ENCODE measurements at regions not wholly inside any gene's neighbourhood (a gene's known extent, or its start where the extent isn't known, plus 50 kb on each side); places are given as distances from the start of the nearest gene placed in this dataset.
A peak's percentile ranks its signal among the peaks of the same experiment; 100 is the strongest.
"Not testable (repeated sequence)": the region's sequence is repeated elsewhere in the genome, so short reads cannot be mapped to it uniquely, and the experiment has no call there.

DNA sequence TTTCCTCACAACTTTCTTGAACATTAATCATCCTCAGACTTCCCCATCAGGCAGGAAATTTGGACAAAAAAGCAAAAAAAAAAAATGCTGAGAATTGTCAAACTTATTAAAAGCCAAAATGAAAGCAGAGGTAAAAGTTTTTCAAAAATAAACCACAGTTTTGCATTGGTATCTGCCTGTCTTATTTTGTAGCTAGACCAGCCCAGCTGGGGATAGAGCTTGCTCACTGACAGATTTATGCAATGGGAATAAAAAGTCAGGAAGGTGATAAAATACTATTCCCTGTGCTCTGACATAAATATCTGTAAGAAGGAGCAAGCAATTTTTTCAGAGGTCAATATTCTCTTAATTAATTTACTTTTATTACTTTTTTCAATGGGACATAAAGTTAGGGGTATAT is 1006.7 kb upstream of the ALCAM start:
- H3K36me3 Mint-ChIP-seq, result peaks cover 4% of the 10 kb centered on the region

DNA sequence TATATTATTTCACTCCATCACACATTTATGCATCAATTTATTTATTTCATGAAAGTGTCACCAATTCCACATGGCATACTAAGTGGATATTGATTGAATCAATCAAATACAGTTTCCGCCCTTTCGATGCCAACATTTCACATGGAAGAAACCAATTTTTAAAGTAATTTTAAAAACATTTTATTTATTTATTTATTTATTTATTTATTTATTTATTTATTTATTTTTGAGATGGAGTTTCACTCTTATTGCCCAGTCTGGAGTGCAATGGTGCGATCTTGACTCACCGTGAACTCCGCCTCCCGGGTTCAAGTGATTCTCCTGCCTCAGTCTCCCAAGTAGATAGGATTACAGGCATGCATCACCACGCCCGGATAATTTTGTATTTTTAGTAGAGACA is 1005.0 kb upstream of the ALCAM start:
- not testable (repeated sequence) for H3K36me3 Mint-ChIP-seq, H3K27ac Mint-ChIP-seq, H3K4me3 Mint-ChIP-seq, H3K4me1 Mint-ChIP-seq, H3K27me3 Mint-ChIP-seq, H3K9me3 Mint-ChIP-seq

More for the DNA sequence above, 1006.7 kb upstream of the ALCAM start:
- Mint-ChIP-seq H3K27ac (no peak overlapping the region), H3K27me3 (no peaks in the 10 kb centered on the region), H3K9me3 (peaks cover 0 to 2% (median 1%) of the 10 kb centered on the region in 3 donors), H3K4me1 (peaks cover 0 to 5% (median 2%) of the 10 kb centered on the region in 3 donors), H3K4me3 (no peak overlapping the region)

DNA sequence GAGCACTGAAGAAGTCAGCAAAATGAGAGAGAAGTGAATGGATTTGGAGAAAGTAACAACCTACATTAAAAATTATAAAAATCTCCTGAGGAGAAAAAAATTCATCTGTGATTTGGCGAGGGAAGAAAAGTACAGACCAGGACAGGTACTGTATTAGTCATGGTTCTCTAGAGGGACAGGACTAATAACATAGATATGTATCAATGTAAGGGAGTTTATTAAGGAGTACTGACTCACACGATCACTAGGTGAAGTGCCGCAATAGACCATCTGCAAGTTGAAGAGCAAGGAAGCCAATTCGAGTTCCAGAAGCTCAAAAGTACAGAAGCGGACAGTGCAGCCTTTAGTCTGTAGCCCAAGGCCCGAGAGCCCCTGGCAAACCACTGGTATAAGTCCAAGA is 1004.4 kb upstream of the ALCAM start:
- Mint-ChIP-seq H3K36me3 (peaks cover 4% of the 10 kb centered on the region), H3K9me3 (peaks cover 0 to 2% (median 1%) of the 10 kb centered on the region in 3 donors), H3K4me3 (no peak overlapping the region), H3K27ac (no peak overlapping the region), H3K4me1 (peaks cover 2 to 5% (median 3%) of the 10 kb centered on the region in 3 donors), H3K27me3 (no peaks in the 10 kb centered on the region)

DNA sequence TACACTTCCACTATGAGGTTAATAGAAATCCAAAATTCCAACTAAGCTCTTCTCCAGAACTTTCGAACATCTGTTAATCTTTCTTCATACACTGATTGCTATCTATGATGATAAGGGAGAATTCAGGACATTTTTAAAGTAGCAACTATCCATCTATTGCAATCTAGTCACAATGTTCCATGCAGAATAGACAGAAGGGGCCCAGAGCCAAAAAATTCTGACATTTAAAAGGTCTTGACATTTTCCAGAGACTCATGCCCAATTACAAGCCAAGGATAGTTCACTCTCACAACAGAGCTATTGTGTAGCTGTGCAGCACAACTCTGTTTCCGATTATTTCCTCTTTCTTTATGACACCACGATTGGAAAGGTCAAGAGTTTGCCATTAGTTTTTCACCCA is 999.7 kb upstream of the ALCAM start:
- H3K4me3 Mint-ChIP-seq, result no peak overlapping the region
- peaks cover 0 to 3% (median 2%) of the 10 kb centered on the region in 3 donors for H3K4me1 Mint-ChIP-seq
- no peaks in the 10 kb centered on the region for H3K27me3 Mint-ChIP-seq
- H3K36me3 Mint-ChIP-seq, result no peaks in the 10 kb centered on the region
- peaks cover 0 to 2% (median 1%) of the 10 kb centered on the region in 3 donors for H3K9me3 Mint-ChIP-seq
- no peak overlapping the region for H3K27ac Mint-ChIP-seq

DNA sequence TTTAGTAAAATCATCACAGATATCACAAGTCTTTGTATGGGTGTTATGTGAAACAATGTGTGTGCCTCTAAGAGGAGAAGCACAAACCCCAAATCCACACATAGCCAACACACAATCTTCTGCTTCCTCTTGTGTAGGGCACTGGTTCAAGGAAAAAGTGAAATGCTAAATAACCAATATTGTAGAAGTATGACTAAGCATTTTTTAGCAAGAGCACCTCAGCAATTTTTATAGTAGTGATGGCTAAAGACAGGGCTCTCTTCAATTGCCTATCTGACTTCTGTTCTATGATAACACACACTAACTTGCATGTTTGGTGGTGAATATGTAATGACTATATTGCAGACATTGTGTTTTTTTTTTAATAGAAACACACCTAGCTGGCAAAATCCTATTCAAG is 997.9 kb upstream of the ALCAM start:
- H3K36me3 Mint-ChIP-seq, result peaks cover 2% of the 10 kb centered on the region
- no peaks in the 10 kb centered on the region for H3K27me3 Mint-ChIP-seq
- H3K9me3 Mint-ChIP-seq, result peaks cover 0 to 2% (median 0%) of the 10 kb centered on the region in 3 donors
- peaks cover 0 to 3% (median 2%) of the 10 kb centered on the region in 3 donors for H3K4me1 Mint-ChIP-seq
- no peak overlapping the region for H3K27ac Mint-ChIP-seq
- H3K4me3 Mint-ChIP-seq, result no peak overlapping the region

DNA sequence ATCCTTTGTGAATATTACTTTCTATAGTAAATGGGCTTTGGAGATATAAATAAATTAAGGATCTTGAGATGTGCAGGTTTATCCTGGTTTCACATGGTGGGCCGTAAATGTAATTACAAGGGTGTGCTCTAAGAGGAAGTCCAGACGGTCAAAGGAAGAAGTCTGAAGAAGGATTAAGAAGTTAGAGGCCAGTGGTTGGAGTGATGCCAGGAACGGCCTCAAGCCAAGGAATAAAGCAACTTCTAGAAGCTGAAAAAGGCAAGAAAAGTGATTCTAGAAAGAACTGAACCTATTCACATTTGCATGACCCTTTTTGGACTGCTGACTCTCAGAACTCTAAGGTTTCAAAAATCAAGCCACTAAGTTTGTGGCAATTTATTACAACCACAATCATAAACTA is 981.3 kb upstream of the ALCAM start:
- no peak overlapping the region for H3K4me3 Mint-ChIP-seq
- H3K27me3 Mint-ChIP-seq, result no peaks in the 10 kb centered on the region
- peaks cover 0 to 2% (median 0%) of the 10 kb centered on the region in 3 donors for H3K9me3 Mint-ChIP-seq
- no peak overlapping the region for H3K27ac Mint-ChIP-seq
- peaks cover 10% of the 10 kb centered on the region for H3K36me3 Mint-ChIP-seq
- peaks cover 8 to 18% (median 8%) of the 10 kb centered on the region in 3 donors for H3K4me1 Mint-ChIP-seq

DNA sequence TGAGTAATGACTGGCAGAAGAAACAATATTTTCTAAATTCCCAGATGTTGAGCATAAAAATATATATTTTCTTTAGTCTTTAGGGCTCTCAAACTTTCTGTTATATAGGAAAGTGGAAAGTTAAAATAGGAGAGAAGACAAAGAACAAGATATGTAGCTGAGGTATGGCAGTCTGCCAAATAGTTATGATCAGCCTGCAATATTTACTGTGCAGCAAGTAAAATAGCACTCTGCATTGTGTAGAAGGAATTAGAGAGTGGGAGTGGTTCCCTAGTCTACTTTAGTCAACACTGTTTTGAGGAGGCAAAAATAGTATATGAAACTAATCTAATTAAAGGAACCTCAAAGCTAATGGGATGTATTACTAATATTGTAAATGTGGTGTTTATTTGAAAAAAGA is 978.1 kb upstream of the ALCAM start:
- H3K27ac Mint-ChIP-seq, result no peak overlapping the region
- H3K9me3 Mint-ChIP-seq, result no peaks in the 10 kb centered on the region
- H3K4me3 Mint-ChIP-seq, result no peak overlapping the region
- H3K4me1 Mint-ChIP-seq, result peaks cover 8 to 18% (median 8%) of the 10 kb centered on the region in 3 donors
- H3K27me3 Mint-ChIP-seq, result no peaks in the 10 kb centered on the region
- H3K36me3 Mint-ChIP-seq, result peaks cover 3% of the 10 kb centered on the region

DNA sequence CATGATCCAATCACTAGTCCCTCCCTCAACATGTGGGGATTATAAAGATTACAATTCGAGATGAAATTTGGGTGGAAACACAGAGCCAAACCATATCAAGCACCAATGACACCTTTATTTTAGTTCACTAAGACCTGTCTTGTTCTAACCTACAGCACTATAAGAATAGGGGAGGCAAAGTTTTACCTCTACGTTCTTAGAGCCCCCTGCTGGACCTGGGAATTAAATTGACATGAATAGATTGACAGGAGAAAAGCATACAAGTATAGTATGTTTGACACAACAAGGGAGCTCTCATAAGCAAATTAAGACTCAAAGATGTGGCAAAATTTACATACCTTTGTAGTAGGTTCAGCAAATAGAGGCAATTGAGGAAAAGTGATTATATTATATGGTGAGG is 974.4 kb upstream of the ALCAM start:
- H3K36me3 Mint-ChIP-seq, result peaks cover 3% of the 10 kb centered on the region
- H3K27ac Mint-ChIP-seq, result no peak overlapping the region
- no peaks in the 10 kb centered on the region for H3K9me3 Mint-ChIP-seq
- peaks cover 3 to 8% (median 5%) of the 10 kb centered on the region in 3 donors for H3K4me1 Mint-ChIP-seq
- no peaks in the 10 kb centered on the region for H3K27me3 Mint-ChIP-seq
- no peak overlapping the region for H3K4me3 Mint-ChIP-seq

DNA sequence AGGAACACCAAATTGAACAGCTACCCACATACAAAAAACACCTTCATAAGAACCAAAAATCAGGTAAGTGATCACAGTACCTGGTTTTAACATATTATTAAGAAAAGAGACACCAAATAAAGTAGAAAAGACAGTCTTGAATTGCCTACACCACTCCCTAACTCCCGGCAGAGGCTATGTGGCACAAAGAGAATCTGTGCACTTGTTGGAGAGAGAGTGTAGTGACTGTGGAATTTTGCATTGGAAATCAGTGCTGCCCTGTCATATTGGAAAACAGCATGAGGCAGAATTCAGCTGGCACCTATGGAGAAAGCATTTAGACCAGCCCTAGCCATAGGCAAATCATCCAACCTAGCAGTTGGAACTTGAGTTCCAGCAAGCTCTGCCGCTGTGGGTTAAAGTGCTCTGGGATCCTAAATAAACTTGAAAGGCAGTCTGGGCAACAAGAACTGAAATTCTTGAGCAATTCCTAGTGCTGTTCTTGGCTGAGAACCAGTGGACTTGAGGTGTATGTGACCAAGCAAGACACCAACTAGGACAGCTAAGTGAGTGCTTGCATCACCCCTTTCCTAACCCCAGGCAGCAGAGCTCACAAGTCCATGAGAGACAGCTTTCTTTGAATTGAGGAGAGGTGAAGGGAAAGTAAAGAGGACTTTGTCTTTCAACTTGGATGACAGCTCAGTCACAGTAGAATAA is 969.6 kb upstream of the ALCAM start:
- Mint-ChIP-seq H3K27ac (no peak overlapping the region), H3K4me1 (peaks cover 0 to 4% (median 2%) of the 10 kb centered on the region in 3 donors), H3K9me3 (peaks cover 3 to 16% (median 7%) of the 10 kb centered on the region in 3 donors), H3K27me3 (no peaks in the 10 kb centered on the region), H3K4me3 (no peak overlapping the region), H3K36me3 (peaks cover 4% of the 10 kb centered on the region)

DNA sequence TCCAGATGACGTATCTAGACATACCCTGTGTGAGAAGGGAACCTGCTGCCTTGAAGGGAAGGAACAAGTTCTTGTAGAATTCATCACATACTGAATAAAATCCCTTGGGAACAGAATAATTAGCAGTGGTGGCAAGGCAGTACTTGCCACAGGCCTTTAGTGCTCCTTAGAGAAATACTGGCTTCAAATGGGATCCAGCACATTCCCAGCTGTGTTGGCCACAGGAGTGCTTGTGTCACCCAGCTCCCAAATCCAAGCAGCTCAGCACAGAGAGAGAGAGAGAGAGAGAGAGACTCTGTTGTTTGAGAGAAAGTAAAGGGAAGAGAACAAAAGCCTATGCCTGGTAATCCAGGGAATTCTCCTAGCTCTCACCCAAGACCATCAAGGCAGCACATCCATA is 969.0 kb upstream of the ALCAM start:
- Mint-ChIP-seq H3K27me3 (no peaks in the 10 kb centered on the region), H3K4me1 (peaks cover 0 to 5% (median 3%) of the 10 kb centered on the region in 3 donors), H3K27ac (no peak overlapping the region), H3K4me3 (no peak overlapping the region), H3K9me3 (peaks cover 3 to 16% (median 7%) of the 10 kb centered on the region in 3 donors), H3K36me3 (peaks cover 7% of the 10 kb centered on the region)

DNA sequence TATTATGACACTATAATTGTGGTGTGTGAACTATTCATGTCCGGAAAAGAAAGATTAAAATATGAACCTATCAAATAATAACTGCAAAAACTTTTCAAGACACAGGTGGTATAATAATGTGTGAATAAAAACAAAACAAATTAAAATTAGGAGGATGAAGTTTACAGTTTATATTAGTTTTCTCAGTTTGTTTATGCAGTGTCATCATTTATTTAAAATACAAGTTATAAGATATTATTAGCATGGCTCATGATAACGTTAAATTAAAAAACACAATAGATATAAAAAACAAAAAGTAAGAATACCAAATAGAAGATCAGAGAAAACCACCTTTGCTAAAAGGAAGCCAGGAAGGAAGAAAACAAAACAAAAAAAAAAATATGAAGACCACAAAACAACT is 963.8 kb upstream of the ALCAM start:
- peaks cover 18% of the 10 kb centered on the region for H3K36me3 Mint-ChIP-seq
- peaks cover 0 to 3% (median 3%) of the 10 kb centered on the region in 3 donors for H3K4me1 Mint-ChIP-seq
- H3K4me3 Mint-ChIP-seq, result no peak overlapping the region
- no peak overlapping the region for H3K27ac Mint-ChIP-seq
- no peaks in the 10 kb centered on the region for H3K27me3 Mint-ChIP-seq
- H3K9me3 Mint-ChIP-seq, result peaks cover 3 to 16% (median 7%) of the 10 kb centered on the region in 3 donors

DNA sequence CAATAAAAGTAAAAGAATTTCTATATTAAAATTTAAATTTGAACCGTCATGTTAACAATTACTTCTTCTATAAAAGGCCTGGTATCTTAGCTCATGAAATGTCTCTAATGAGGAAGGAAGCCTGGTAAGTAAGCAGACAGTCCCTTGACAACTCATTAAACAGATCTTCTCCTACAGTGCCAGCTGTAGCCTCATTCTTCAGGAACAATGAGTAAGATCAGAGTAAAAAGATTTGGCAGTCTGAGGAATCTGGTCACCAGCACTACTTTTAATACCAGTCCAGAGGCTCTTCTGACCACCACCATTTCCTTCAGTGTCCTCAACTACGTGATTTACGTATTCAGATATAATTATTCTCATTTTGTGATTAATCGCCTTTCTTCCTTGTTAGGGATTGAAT is 955.0 kb upstream of the ALCAM start:
- H3K4me3 Mint-ChIP-seq, result no peak overlapping the region
- H3K4me1 Mint-ChIP-seq, result no peaks in the 10 kb centered on the region
- H3K27me3 Mint-ChIP-seq, result no peaks in the 10 kb centered on the region

DNA sequence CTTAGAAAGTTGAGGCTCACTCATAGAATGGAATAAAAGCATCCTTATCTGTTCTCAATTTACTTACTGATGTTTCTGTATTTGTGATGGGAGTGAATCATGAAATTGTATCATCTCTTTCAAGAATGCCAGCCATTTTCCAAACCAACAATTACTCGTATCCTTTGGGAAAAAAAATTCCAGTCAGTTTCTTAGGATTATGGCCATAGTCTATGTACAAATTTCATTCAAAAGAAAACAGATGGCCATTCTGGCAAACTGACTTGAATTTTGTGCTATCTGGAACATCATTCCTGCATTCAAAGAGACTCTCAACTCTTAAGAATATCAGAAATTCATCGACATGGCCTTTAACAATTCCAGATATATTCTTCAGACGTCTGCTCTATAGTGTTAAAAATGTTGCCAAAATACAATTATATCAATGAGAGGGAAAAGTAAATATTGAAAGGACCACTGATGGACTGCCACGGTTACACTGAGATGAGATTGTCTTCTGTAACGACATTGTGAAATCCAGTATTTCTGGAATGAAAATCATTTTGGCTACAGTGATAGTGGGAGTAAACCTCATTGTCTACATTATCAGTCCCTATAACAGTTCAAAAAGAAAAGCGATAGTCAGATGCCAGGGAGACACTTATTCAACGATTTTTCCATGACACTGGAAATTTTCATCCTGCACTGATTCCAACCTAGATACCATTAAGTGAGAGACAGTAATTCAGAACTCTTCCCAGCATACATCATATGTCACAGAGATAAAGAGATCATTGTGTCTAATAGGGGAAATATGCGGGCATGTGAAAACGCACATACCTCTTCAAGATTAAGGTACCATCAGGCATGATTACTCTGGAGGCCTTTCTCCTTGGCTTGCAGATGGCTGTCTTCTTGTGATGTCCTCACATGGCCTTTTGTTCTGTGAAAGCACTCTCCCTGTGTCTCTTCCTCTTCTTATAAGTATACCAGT is 953.8 kb upstream of the ALCAM start:
- no peaks in the 10 kb centered on the region for H3K9me3 Mint-ChIP-seq
- H3K4me3 Mint-ChIP-seq, result no peak overlapping the region
- no peaks in the 10 kb centered on the region for H3K4me1 Mint-ChIP-seq
- H3K36me3 Mint-ChIP-seq, result peaks cover 3% of the 10 kb centered on the region
- no peaks in the 10 kb centered on the region for H3K27me3 Mint-ChIP-seq
- H3K27ac Mint-ChIP-seq, result no peak overlapping the region

More for the DNA sequence above, 955.0 kb upstream of the ALCAM start:
- H3K9me3 Mint-ChIP-seq, result no peaks in the 10 kb centered on the region
- no peak overlapping the region for H3K27ac Mint-ChIP-seq
- H3K36me3 Mint-ChIP-seq, result peaks cover 7% of the 10 kb centered on the region

DNA sequence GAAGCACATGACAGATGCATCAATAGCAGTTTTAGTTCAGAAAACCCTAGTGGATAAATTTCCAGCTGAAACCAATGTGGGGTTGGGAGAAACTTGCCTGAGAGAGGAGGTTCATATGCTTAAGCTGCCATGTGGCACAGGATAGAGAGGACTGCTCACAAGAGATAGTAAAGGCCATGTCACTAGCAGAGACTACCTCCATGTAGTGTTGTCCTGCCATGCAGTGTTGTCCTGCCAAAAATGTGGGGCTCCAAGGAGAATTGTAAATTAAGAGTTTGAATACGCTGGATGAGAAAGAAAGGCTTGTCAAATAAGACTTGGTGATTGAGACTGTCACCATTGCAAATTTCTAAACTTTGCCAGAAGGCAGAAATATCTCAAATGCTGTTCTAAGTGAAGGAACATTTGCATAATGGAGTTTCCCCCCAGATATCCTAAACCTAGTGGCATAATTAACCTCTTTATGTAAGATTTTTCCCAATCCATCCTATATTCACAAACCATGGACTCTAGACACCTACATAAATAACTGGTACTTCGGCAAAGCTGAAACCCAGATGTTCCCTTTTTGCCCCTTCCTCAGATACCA is 938.3 kb upstream of the ALCAM start:
- H3K4me1 Mint-ChIP-seq, result peaks cover 23 to 37% (median 31%) of the 10 kb centered on the region in 3 donors
- H3K27me3 Mint-ChIP-seq, result no peaks in the 10 kb centered on the region
- H3K27ac Mint-ChIP-seq, result peak overlapping the region in 1 of 3 donors; percentile 32
- peak overlapping the region in 1 of 4 donors; percentile 71 for H3K4me3 Mint-ChIP-seq
- H3K9me3 Mint-ChIP-seq, result peaks cover 2 to 8% (median 3%) of the 10 kb centered on the region in 3 donors
- H3K36me3 Mint-ChIP-seq, result peaks cover 2% of the 10 kb centered on the region

DNA sequence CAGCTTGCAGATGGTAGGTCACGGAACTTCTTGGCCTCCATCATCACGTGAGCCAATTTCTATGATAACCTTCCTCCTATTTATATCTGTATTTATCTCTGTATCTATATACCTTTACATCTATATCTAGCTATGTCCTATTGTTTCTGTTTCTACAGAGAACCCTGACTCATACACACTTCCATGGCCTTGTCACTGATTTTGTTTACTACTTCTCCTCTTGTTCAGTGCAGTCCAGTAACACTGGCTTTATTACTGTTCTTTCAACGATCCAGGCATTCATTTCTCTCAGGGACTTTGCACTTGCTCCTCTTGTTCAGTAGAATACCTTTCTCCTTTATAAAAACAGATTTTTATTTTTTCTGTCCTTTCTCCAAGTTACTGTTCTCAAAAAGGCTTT is 937.0 kb upstream of the ALCAM start:
- H3K36me3 Mint-ChIP-seq, result peaks cover 2% of the 10 kb centered on the region
- peaks cover 25 to 39% (median 35%) of the 10 kb centered on the region in 3 donors for H3K4me1 Mint-ChIP-seq
- H3K27ac Mint-ChIP-seq, result no peak overlapping the region
- no peak overlapping the region for H3K4me3 Mint-ChIP-seq
- H3K27me3 Mint-ChIP-seq, result no peaks in the 10 kb centered on the region
- peaks cover 2 to 11% (median 3%) of the 10 kb centered on the region in 3 donors for H3K9me3 Mint-ChIP-seq

Measured in IgD-negative memory B cell (primary cell).